GM18508 (cell line): ENCODE measurements at regions not wholly inside any gene's neighbourhood (a gene's known extent, or its start where the extent isn't known, plus 50 kb on each side); places are given as distances from the start of the nearest gene placed in this dataset.

Experiments
- ATAC-seq: cut with Tn5 transposase; IDR thresholded peaks from one replicate; pipeline ENCODE4 v1.9.1; 2021; ENCODE audit warnings: moderate number of reproducible peaks; ENCODE audit not compliant: insufficient read depth, unreplicated experiment

DNA sequence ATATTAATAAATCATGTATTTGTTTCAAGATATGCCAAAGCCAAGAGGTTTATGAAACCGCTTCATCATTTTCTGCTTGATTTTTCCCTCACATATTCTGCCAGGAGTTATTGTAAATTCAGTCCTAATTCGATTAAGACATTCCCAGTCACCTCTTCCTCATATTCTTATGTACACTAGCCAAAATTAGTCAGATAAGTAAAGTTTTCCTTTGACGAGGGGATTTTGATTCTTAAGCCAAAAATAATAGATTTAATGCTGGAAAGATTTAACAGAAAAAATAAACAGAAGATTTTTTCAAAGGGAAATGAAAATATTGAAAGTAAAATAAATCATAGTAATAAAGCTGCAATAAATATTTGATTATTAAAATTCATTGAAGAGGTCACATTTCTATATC is 51.0 kb upstream of the VEGFC start:
- no peak for ATAC-seq

- no peak for ATAC-seq
These were observed 51.7 kb upstream of the VEGFC start for GRCh38 chr4:176844448-176844847.

- no peak for ATAC-seq
These were observed 52.9 kb upstream of the VEGFC start for GRCh38 chr4:176845636-176846035.

DNA sequence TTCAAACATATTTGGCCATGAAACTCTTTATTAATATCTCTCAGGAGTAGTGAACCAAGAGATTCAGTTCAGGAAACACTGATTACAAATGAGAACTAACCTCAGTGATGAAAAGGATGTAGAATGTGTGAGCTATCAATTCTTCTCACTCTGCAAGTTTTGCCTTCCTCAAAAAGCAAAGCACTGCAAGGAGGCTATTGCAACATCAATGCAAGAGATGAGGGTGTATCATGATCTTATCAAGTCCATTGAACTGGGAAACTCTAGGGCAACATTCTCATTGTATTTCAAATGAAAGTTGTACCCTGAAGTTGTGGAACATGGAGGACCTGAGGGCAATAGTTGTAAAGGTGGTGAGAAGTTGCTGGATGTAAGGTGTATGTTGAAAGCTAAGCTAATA is 56.4 kb upstream of the VEGFC start:
- no peak for ATAC-seq

- no peak for ATAC-seq
These were observed 57.7 kb upstream of the VEGFC start for GRCh38 chr4:176850436-176850835.

GRCh38 chr4:176856421-176856820 is 63.7 kb upstream of the VEGFC start:
- ATAC-seq: no peak

DNA sequence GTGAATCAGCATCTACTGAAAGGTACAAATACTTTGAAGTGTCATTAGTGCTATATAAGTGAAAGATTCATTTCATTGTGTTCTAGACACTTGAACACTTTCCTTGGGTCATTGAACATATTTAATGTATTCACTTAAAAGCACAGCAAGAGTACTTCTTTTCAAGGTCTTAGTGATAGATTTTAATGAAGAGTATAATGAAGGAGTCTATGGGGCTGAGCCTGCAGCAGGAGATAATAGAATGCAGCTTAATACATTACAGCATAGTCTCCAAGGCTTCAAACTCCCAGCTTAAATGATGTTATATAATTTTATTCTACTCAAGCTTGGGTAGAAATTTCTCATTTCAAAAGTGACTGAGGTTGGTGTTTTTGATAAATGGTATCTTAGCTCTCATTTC is 66.1 kb upstream of the VEGFC start:
- ATAC-seq: no peak

GRCh38 chr4:176864238-176864637 is 71.5 kb upstream of the VEGFC start:
- ATAC-seq: no peak

DNA sequence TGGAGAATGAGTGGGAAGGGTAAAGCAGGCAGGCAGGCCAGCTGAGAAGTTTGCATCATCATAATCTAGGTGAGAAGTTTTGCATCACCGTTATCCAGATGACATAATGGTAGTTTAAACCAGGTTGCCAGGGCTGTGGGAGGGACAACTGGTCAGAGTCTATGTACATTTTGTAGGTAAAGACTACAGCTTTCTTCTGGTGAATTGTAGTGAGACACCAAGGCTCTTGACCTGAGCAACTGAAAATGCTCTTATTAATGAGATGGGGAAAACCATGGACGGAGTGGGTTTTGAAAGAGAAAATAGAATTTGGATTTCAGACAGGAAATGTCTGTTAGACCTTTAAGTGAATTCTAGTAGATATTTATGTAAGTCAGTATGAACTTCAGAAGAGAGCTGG is 76.0 kb upstream of the VEGFC start:
- ATAC-seq: no peak

- ATAC-seq: no peak
These were observed 79.7 kb upstream of the VEGFC start for GRCh38 chr4:176872461-176872860.

DNA sequence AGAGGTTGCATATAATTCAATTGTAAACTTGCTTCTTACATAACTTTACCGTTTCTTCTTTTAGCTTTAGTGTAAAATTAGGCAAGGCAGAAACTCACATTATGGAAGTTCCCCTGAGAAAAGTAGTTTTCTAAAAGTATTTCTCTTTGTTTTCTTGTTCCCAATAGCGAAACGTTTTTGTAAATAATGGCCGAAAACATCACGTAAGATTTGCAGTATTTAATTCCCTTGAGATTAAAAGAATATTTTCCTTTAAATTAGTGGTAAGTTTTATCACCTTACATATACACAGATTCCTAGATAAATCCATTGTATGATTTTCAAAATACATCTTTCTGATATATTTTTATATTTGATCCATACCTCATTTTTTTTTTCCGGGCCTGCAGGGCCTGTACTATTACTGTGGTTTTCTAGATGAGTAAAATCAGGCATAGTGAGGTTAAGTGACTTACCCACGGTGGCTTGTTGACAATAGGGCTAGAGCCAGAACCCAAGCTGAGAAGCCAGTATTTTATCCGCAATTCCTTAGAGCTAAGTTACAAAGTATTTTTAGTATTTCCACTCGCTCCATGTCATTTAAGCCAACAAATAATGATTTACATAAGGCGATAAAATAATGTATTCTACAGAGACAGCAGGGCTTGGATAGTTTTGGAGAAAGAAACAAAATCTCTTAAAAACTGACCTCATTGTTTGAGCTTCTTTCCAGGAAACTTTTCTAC is 82.2 kb upstream of the VEGFC start:
- ATAC-seq: no peak

DNA sequence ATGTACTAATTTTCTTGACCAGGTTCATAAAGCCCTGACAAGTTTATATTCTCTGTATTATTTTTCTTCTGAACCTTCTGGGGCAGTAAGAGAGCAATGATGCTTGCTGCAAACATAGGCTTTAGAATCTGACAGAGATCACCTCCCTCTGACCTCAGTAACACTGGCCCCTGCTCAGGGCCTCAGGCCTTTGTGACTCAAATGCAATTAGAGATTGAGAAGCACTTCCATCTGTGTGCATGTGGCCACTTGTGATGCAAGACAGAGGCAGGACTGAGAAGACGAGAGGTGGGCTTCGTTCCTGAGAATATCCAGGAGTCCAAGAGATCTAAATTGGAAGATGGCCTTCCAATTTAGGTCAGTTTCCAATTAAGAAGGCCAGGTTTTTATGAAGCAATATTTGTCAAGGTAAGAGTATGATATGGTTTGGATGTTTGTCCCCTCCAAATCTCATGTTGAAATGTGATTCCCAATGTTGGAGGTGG is 82.8 kb upstream of the VEGFC start:
- ATAC-seq: no peak

GRCh38 chr4:176879380-176880116 is 86.8 kb upstream of the VEGFC start:
- no peak for ATAC-seq

DNA sequence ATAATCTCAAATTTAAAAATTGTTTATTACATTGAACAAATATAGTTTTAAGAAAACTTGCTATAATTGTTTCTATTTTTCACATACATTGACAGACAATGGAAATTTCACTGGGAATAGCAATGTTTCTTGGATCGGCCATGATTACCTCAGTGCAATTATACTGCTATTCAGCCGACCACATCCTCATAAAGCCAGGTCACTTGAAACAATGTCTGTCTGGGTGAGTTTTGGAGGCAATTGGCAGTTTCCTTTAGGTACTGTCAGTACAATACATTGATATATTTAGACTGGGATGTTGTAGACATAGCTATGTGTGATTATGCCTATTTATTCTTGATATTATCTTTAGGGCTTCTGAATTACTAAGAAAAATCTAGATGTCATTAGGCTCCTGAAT is 89.5 kb upstream of the VEGFC start:
- no peak for ATAC-seq

DNA sequence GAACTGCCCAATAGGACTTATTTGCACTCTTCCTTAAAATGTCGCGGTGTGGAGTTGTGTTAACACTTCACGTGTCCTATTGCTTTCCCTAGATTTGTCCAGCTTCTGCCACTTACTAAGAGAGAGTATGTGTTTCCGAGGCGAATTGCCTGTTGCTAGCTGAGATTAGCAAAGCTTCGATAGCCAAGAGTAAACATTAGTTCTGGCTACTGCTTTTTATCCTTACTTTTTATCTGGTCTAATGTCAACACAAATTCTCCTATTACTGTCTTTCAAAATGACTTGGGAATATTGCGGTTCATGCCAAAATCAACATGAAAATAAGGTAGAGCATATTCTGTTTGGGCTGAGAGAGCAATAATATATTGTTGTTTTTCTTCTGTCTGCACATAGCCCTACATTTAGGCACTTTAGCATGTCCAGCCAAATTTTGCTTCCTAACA is 90.4 kb upstream of the VEGFC start:
- no peak for ATAC-seq

- ATAC-seq: no peak
These were observed 91.1 kb upstream of the VEGFC start for GRCh38 chr4:176883681-176884418.

DNA sequence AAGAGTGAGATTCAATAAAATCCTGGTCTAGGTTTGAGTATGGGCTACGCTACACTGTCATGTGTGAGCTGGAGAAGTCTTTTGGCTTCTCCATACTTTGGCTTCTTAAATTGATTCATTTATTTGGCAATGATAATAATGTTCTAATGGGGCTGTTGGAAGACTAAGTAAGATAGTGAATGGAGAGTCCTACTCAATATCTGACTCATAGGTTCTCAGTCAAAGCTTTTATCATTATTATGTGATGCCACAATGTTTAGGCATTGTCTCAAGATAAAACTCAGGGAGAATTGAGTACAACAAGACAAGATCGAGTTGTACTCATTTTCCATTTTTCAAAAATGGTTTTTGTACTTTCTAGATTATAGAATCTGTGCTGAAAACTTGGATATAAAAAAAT is 92.5 kb upstream of the VEGFC start:
- no peak for ATAC-seq

DNA sequence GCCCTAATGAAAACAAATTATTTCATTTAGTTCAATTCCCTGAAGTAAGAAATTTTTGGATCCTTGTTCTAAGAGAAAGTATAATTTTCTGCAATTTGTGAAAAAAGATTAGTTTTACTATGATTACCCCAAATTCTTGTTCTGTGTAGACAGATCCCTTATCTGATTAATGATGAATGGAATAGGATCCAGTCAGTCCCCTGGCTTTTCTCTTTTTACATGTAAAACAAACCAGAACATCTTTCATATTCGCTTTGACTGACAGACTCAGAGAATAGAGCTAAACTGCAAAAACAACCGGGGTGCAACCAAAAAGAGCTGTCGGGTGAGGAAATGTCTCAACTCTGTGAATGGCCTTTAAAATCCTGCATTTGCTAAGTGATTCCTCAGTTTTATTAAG is 93.4 kb upstream of the VEGFC start:
- ATAC-seq: no peak

DNA sequence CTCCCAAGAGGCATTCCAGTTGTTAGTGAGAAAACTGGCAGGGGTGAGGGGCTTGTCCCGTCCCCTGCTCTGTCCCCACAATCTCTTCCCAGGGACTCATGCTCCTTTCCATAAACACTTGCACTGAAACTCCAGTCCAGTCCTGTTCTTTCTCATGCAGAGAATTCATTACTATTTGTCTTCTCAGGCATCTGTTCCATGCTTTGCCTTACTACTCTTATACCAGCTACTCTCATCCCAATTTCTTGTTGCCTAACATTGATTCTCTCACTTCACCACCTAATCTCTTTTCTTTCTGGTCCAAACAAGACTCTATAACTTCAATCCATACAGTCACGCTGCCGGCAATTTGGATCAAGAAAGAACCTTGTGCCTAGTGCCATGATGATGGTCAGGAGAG is 97.1 kb upstream of the VEGFC start:
- ATAC-seq: no peak

DNA sequence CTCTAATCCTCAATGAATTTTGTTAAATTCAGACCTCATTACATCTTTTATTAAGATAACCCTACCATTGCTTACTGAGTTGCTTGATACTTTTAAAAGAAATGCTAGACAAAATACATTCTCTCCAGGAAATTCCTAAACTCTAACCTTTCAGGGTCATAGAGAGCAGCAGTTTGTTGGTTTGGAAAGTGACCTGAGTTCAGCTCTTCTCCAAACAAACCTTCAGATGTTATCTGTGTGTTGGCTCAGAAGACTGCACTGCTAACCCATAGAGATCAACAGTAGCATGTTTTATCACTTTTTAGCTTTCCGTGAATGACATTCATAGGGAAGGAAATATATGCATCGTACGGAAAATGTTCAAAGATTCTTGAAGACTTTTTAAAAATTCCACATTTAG is 101.8 kb upstream of the VEGFC start:
- ATAC-seq: no peak

- ATAC-seq: no peak
These were observed 103.5 kb upstream of the VEGFC start for GRCh38 chr4:176896211-176896610.
